LNCaP clone FGC (cell line): ENCODE measurements at regions not wholly inside any gene's neighbourhood (a gene's known extent, or its start where the extent isn't known, plus 50 kb on each side); places are given as distances from the start of the nearest gene placed in this dataset.

Experiments used
- DNase-seq: peaks from one replicate; pipeline ENCODE4 v3.0.0-alpha.2; 2011; ENCODE audit warnings: low read depth
- H3K4me3 ChIP-seq: 2 replicates; pipeline ENCODE4 v1.5.1; 2011; ENCODE audit warnings: mild to moderate bottlenecking, low read depth, low read length, control low read depth
- CTCF ChIP-seq: IDR thresholded peaks from 2 replicates; pipeline ENCODE4 v1.5.1; 2012; ENCODE audit warnings: mild to moderate bottlenecking; ENCODE audit not compliant: control insufficient read depth, insufficient read depth; ENCODE audit errors: extremely low read depth

- DNase-seq: no peak
- H3K4me3 ChIP-seq: no peak overlapping the region
- no peak for TF ChIP-seq CTCF
These were observed 479.7 kb downstream of the MAN2A1 start for GRCh38 chr5:110169461-110169860.

- DNase-seq: no peak
- no peak overlapping the region for H3K4me3 ChIP-seq
- TF ChIP-seq CTCF: no peak
These were observed 488.0 kb downstream of the MAN2A1 start for GRCh38 chr5:110177729-110178128.

GRCh38 chr5:110179321-110179720 is 489.6 kb downstream of the MAN2A1 start:
- H3K4me3 ChIP-seq: no peak overlapping the region
- no peak for TF ChIP-seq CTCF
- no peak for DNase-seq

- TF ChIP-seq CTCF: no peak
- H3K4me3 ChIP-seq: no peak overlapping the region
- no peak for DNase-seq
These were observed 504.5 kb downstream of the MAN2A1 start for GRCh38 chr5:110194191-110194590.

- H3K4me3 ChIP-seq: no peak overlapping the region
- no peak for TF ChIP-seq CTCF
- no peak for DNase-seq
These were observed 505.6 kb downstream of the MAN2A1 start for GRCh38 chr5:110195288-110195687.

- no peak overlapping the region for H3K4me3 ChIP-seq
- TF ChIP-seq CTCF: no peak
- DNase-seq: no peak
These were observed 512.1 kb downstream of the MAN2A1 start for GRCh38 chr5:110201791-110202190.

GRCh38 chr5:110203661-110204060 is 513.9 kb downstream of the MAN2A1 start:
- TF ChIP-seq CTCF: no peak
- no peak for DNase-seq
- H3K4me3 ChIP-seq: no peak overlapping the region
